GM06990 (cell line): ENCODE measurements at regions not wholly inside any gene's neighbourhood (a gene's known extent, or its start where the extent isn't known, plus 50 kb on each side); places are given as distances from the start of the nearest gene placed in this dataset.

Experiments
- DNase-seq: peaks from one replicate; pipeline ENCODE4 v3.0.0-alpha.2; 2011; ENCODE audit not compliant: insufficient read length; ENCODE audit errors: extremely low read depth
- H3K27me3 ChIP-seq: replicated peaks from 2 replicates; pipeline ENCODE4 v1.6.0; 2011; ENCODE audit warnings: low read length; ENCODE audit not compliant: control insufficient read depth, insufficient read depth
- H3K36me3 ChIP-seq: 2 replicates; pipeline ENCODE4 v1.5.1; 2011; ENCODE audit warnings: low read length; ENCODE audit not compliant: control insufficient read depth, insufficient read depth
- H3K4me3 ChIP-seq: replicated peaks from 2 replicates; pipeline ENCODE4 v1.5.1; 2011; ENCODE audit warnings: low read depth, mild to moderate bottlenecking, control low read depth, low read length
- TF ChIP-seq, protein P1 (sequence below): IDR thresholded peaks from 2 replicates; pipeline ENCODE4 v1.5.1; 2011; ENCODE audit warnings: low read length, control low read depth, mild to moderate bottlenecking, inconsistent platforms; ENCODE audit not compliant: insufficient read depth, poor library complexity, severe bottlenecking

DNA sequence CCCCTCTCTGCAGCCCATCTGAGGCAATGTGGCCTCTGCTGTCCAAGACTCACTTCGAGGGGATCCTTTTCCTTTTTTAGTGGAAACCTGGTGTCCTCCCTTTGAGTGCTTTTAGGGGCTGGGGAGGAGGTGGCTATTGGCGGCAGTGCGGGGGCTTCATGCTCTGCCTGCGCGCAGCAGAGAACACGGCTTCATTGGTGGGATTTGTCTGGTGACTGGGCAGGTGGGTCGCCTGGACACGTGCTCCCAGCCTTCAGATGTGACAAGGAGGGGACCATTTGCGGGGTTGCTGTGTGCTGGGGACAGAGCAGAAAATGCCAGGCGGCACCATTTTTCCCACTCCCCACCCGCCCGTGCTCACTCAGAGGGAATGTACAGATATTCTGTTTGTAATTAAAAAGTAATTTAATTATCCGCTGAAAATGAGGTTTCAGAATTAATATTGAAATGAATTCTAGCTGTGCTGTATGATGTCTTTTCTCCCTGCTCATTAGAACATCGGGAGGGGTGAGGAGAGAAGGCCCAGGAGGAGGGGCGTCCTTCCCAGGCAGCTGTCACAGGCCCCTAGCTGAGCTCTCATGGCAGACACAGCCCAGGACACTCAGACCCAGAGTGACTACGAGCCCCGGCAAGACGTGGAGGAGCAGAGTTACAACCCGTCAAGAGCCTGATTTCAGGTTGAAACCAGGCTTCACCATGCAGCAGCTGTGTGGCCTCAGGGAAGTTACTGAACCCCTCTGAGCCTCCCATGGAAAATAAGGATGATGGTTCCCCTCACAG is 417.2 kb upstream of the SULF2 start:
- Histone ChIP-seq H3K36me3 (no peaks in the 10 kb centered on the region), H3K4me3 (no peak overlapping the region), H3K27me3 (no peaks in the 10 kb centered on the region)
- DNase-seq: no peak
- TF ChIP-seq, protein P1, sequence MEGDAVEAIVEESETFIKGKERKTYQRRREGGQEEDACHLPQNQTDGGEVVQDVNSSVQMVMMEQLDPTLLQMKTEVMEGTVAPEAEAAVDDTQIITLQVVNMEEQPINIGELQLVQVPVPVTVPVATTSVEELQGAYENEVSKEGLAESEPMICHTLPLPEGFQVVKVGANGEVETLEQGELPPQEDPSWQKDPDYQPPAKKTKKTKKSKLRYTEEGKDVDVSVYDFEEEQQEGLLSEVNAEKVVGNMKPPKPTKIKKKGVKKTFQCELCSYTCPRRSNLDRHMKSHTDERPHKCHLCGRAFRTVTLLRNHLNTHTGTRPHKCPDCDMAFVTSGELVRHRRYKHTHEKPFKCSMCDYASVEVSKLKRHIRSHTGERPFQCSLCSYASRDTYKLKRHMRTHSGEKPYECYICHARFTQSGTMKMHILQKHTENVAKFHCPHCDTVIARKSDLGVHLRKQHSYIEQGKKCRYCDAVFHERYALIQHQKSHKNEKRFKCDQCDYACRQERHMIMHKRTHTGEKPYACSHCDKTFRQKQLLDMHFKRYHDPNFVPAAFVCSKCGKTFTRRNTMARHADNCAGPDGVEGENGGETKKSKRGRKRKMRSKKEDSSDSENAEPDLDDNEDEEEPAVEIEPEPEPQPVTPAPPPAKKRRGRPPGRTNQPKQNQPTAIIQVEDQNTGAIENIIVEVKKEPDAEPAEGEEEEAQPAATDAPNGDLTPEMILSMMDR: no peak

DNA sequence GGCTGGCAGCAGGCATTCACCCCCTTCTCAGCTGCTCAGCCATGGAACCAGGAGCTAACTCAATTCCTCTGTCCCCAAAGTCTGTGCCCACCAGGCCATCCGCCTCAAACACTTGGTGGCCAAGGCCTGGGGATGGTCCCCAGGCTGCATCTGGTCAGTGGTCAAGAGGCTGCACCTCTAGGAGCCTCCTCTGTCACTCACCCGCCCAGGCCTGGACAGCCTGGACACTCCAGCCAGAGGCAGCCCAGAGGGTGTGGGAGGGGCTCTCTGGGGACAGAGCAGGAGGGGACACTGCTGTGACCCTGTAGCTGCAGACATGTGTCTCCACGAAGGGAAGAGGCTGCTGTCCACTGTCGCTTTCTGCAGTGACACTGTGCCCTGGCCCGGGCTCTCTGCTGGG is 416.6 kb upstream of the SULF2 start:
- TF ChIP-seq, protein P1: no peak
- Histone ChIP-seq H3K27me3 (no peaks in the 10 kb centered on the region), H3K36me3 (no peaks in the 10 kb centered on the region), H3K4me3 (no peak overlapping the region)
- DNase-seq: no peak

GRCh38 chr20:48201188-48201587 is 415.9 kb upstream of the SULF2 start:
- no peak for DNase-seq
- Histone ChIP-seq H3K36me3 (no peaks in the 10 kb centered on the region), H3K4me3 (no peak overlapping the region), H3K27me3 (no peaks in the 10 kb centered on the region)
- TF ChIP-seq, protein P1: no peak

DNA sequence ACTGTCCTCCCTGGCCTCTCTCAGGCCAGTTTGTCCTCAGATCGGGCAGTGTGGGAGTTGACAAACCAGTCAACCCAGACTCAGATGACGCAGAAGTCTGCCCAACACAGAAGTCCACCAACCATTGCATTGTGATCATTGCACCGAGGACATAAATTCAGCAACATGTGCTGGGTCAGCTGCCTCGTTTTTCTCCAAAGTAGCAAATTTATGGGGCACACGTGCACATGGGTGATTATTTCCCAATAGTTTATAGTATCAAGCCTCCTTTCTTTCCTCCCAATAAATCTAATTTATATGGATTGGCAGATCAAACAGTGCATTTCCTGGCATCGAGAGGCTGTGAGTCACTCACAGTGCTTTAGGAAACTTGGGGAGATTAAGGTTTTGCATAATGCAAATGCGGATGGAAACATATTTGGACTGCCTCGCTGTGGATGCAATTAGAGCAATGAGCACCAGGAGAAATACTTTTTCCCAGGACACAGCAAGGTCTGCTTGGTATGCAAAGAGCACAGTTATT is 413.7 kb upstream of the SULF2 start:
- Histone ChIP-seq H3K4me3 (no peak overlapping the region), H3K36me3 (no peaks in the 10 kb centered on the region), H3K27me3 (no peaks in the 10 kb centered on the region)
- DNase-seq: no peak
- TF ChIP-seq, protein P1: no peak

DNA sequence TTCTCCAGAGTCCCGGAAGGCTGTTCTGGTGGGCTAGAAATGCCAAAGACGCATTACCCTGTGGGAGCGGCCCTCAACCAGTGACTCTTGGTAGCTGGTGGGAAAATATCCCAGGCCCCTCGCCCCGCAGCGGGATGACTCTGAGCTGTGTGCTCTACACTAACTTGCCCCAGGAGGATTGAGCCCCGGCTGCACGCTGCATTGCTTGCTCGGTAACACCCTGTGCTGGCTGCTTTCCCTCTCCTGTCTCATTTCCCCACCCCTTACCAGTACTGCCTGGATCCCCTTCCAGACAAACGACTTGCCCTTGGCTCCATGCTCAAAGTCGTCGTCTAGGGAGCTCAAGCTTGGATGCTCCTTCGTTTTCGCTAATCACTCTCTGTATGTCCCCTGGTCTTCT is 411.8 kb upstream of the SULF2 start:
- TF ChIP-seq, protein P1: no peak
- DNase-seq: no peak
- Histone ChIP-seq H3K27me3 (no peaks in the 10 kb centered on the region; the same call in 1 of the 2 replicates), H3K36me3 (no peaks in the 10 kb centered on the region), H3K4me3 (no peak overlapping the region)
